ENCODE measurements at regions not wholly inside any gene's neighbourhood (a gene's known extent, or its start where the extent isn't known, plus 50 kb on each side); places are given as distances from the start of the nearest gene placed in this dataset.

DNA sequence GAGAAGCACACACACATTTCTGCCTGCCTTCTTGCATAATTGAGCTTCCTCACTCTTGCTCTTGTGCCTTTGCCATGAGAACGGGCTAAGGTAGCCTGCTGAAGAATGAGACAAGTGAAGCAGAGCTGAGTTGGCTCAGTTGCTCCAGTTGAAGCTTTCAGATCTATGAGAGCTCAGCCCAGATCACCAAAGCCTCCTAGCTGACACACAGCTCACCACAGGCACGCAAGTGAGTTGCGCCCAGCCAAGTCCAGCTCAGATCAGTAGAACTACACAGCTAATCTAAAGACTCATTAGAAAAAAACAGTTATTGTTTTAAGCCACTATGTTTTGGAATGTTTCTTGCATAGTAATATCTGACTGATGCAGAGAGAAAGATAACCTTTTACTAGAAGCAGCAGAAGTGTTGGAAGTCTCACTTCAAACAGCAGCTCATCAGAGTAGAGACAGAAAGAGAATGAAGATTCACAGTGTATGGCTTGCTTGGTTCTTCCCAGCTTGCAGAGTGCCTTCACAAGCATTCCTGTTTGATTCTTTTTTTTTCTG lies 362.4 kb downstream of the MID1IP1 start:
- no peaks in the 10 kb centered on the region for H3K9me3 ChIP-seq
- H3K27ac ChIP-seq: no peak overlapping the region
- intact Hi-C loops (cut with DNase I): no loop called here
- TF ChIP-seq CTCF (IDR thresholded peaks at IDR 0.05): no peak
- H3K4me1 ChIP-seq: no peaks in the 10 kb centered on the region
- H3K27me3 ChIP-seq (ENCODE audit: low read depth): no peaks in the 10 kb centered on the region
- no peak for DNase-seq
- H3K36me3 ChIP-seq: no peaks in the 10 kb centered on the region
- no peak for ATAC-seq
- H3K4me3 ChIP-seq: no peak overlapping the region

DNA sequence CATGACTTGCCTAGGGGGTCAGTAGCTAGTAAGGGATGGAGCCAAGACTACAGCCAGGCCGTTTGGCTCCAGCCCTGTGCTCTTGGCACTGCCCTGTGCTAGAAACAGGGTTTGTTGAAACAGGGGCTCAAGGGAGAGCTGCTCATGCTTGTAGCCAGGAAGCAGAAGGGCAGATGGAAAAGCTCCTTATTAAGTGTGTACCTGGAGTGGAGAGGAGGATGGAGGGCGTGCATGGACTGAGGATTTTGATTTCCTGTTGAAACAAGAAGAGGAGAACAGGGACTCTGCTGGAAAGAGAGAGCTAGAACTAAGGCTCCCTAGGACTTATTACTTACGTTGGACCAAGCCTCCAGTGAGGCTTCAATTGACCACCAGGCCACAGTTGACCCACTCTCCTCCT lies 363.0 kb downstream of the MID1IP1 start:
- Histone ChIP-seq H3K27ac (no peak overlapping the region), H3K4me3 (no peak overlapping the region), H3K36me3 (no peaks in the 10 kb centered on the region), H3K4me1 (no peaks in the 10 kb centered on the region), H3K27me3 (ENCODE audit: low read depth) (no peaks in the 10 kb centered on the region), H3K9me3 (no peaks in the 10 kb centered on the region)
- DNase-seq: no peak
- ATAC-seq: no peak
- no peak for TF ChIP-seq CTCF (IDR thresholded peaks at IDR 0.05)
- intact Hi-C loops (cut with DNase I): no loop called here

GRCh38 chrX:39165185-39165584 lies 363.9 kb downstream of the MID1IP1 start:
- Histone ChIP-seq H3K27me3 (ENCODE audit: low read depth) (no peaks in the 10 kb centered on the region), H3K4me3 (no peak overlapping the region), H3K9me3 (no peaks in the 10 kb centered on the region), H3K27ac (no peak overlapping the region), H3K4me1 (no peaks in the 10 kb centered on the region), H3K36me3 (no peaks in the 10 kb centered on the region)
- intact Hi-C loops (cut with DNase I): no loop called here
- DNase-seq: no peak
- no peak for TF ChIP-seq CTCF (IDR thresholded peaks at IDR 0.05)
- ATAC-seq: no peak

- Histone ChIP-seq H3K4me3 (no peak overlapping the region), H3K4me1 (no peaks in the 10 kb centered on the region), H3K27ac (no peak overlapping the region), H3K9me3 (no peaks in the 10 kb centered on the region), H3K27me3 (ENCODE audit: low read depth) (no peaks in the 10 kb centered on the region), H3K36me3 (no peaks in the 10 kb centered on the region)
- DNase-seq (no peak), ATAC-seq (no peak)
- intact Hi-C loops (cut with DNase I): no loop called here
- no peak for TF ChIP-seq CTCF (IDR thresholded peaks at IDR 0.05)
These were observed 364.5 kb downstream of the MID1IP1 start for GRCh38 chrX:39165773-39166172.

DNA sequence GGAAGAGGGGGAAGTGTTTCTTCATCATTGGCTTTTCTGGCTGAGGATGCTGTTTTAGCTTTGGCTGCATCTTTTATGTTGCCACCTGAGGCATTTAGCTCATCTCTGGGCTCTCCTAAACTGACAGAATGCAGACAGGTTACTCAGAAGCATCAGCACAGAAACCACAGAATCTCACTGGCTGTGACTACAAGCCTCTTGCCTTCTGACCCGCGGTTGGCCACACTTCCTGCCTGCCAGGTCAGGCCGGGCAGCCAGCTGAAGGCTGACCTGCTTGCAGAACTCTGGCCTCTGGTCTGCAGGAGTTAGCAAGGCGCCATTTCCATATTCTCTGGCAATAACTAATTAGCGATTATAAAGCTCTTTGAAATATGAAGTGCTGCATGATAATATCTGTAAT lies 366.5 kb downstream of the MID1IP1 start:
- no peaks in the 10 kb centered on the region for H3K27me3 ChIP-seq (ENCODE audit: low read depth)
- no peak for ATAC-seq
- intact Hi-C loops (cut with DNase I): no loop called here
- H3K27ac ChIP-seq: no peak overlapping the region
- no peak for TF ChIP-seq CTCF (IDR thresholded peaks at IDR 0.05)
- no peaks in the 10 kb centered on the region for H3K9me3 ChIP-seq
- H3K36me3 ChIP-seq: no peaks in the 10 kb centered on the region
- DNase-seq: no peak
- no peaks in the 10 kb centered on the region for H3K4me1 ChIP-seq
- no peak overlapping the region for H3K4me3 ChIP-seq

GRCh38 chrX:39168609-39169008 lies 367.4 kb downstream of the MID1IP1 start:
- ATAC-seq: no peak
- no peaks in the 10 kb centered on the region for H3K9me3 ChIP-seq
- intact Hi-C loops (cut with DNase I): no loop called here
- no peaks in the 10 kb centered on the region for H3K36me3 ChIP-seq
- no peak for TF ChIP-seq CTCF (IDR thresholded peaks at IDR 0.05)
- H3K4me3 ChIP-seq: no peak overlapping the region
- no peak overlapping the region for H3K27ac ChIP-seq
- no peaks in the 10 kb centered on the region for H3K27me3 ChIP-seq (ENCODE audit: low read depth)
- no peak for DNase-seq
- no peaks in the 10 kb centered on the region for H3K4me1 ChIP-seq

All from lower lobe of right lung (tissue), 2 donors.